KMS-11 (cell line): ENCODE measurements at regions not wholly inside any gene's neighbourhood (a gene's known extent, or its start where the extent isn't known, plus 50 kb on each side); places are given as distances from the start of the nearest gene placed in this dataset.

Source experiments
- H2AFZ ChIP-seq: fragments of 200-600 bp; sonication (generic); 2 replicates; pipeline ENCODE4 v1.6.1; 2016; ENCODE audit warnings: antibody characterized with exemption, mixed run types, low read depth
- H3K27ac ChIP-seq: fragments of 200-600 bp; sonication (generic); 2 replicates; pipeline ENCODE4 v1.6.1; 2016; ENCODE audit warnings: mild to moderate bottlenecking, mixed run types
- H3K27me3 ChIP-seq: fragments of 200-600 bp; sonication (generic); 2 replicates; pipeline ENCODE4 v1.6.1; 2017; ENCODE audit warnings: mild to moderate bottlenecking, low read depth, mixed run types, moderate library complexity; ENCODE audit not compliant: insufficient read depth
- H3K36me3 ChIP-seq: fragments of 200-600 bp; sonication (generic); 2 replicates; pipeline ENCODE4 v1.6.1; 2017; ENCODE audit warnings: mild to moderate bottlenecking, mixed run types; ENCODE audit not compliant: insufficient read depth
- H3K4me1 ChIP-seq: fragments of 200-600 bp; sonication (generic); 2 replicates; pipeline ENCODE4 v1.6.1; 2016; ENCODE audit warnings: mild to moderate bottlenecking, low read depth, mixed run types; ENCODE audit not compliant: poor library complexity, severe bottlenecking
- H3K4me2 ChIP-seq: fragments of 200-600 bp; sonication (generic); 2 replicates; pipeline ENCODE4 v1.7.0; 2016; ENCODE audit warnings: mild to moderate bottlenecking, mixed run types
- H3K4me3 ChIP-seq: fragments of 200-600 bp; sonication (generic); IDR thresholded peaks from 2 replicates; pipeline ENCODE4 v1.6.1; 2017; ENCODE audit warnings: low read depth, low read length, mixed read lengths; ENCODE audit not compliant: insufficient read depth
- H3K79me2 ChIP-seq: fragments of 200-600 bp; sonication (generic); 2 replicates; pipeline ENCODE4 v1.6.1; 2016; ENCODE audit warnings: low read depth, mixed run types; ENCODE audit not compliant: insufficient read depth
- H3K9ac ChIP-seq: fragments of 200-600 bp; sonication (generic); 2 replicates; pipeline ENCODE4 v1.6.1; 2016; ENCODE audit warnings: mild to moderate bottlenecking, mixed run types
- H4K20me1 ChIP-seq: fragments of 200-600 bp; sonication (generic); 2 replicates; pipeline ENCODE4 v1.6.1; 2016; ENCODE audit warnings: mild to moderate bottlenecking, mixed run types; ENCODE audit not compliant: insufficient read depth
- TF ChIP-seq, protein P1 (sequence below): fragments of 200-600 bp; sonication (generic); conservative IDR thresholded peaks from 2 replicates; pipeline ENCODE4 v1.6.1; 2017; ENCODE audit warnings: low read depth, mild to moderate bottlenecking, antibody characterized with exemption, low read length, moderate library complexity, mixed read lengths

DNA sequence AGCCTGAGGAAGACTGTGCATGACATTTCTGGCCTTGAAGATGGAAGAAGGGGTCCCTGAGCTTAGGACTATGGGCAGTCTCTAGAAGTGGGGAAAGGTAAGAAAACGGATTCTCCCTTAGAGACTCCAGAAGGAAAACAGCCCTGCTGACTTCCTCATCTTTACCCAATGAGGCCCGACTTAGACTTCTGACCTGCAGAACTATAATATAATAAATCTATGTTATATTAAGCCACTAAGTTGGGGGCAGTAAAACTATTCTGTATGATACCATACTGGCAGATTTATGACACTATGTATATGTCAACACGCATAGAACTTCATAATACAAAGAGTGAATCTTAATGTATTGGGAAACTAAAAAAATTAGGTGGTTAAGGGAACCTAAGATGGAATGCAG is 422.0 kb downstream of the PLK2 start:
- no peaks in the 10 kb centered on the region for H3K36me3 ChIP-seq
- H2AFZ ChIP-seq = no peak overlapping the region
- H3K79me2 ChIP-seq = no peaks in the 10 kb centered on the region
- TF ChIP-seq, protein P1, sequence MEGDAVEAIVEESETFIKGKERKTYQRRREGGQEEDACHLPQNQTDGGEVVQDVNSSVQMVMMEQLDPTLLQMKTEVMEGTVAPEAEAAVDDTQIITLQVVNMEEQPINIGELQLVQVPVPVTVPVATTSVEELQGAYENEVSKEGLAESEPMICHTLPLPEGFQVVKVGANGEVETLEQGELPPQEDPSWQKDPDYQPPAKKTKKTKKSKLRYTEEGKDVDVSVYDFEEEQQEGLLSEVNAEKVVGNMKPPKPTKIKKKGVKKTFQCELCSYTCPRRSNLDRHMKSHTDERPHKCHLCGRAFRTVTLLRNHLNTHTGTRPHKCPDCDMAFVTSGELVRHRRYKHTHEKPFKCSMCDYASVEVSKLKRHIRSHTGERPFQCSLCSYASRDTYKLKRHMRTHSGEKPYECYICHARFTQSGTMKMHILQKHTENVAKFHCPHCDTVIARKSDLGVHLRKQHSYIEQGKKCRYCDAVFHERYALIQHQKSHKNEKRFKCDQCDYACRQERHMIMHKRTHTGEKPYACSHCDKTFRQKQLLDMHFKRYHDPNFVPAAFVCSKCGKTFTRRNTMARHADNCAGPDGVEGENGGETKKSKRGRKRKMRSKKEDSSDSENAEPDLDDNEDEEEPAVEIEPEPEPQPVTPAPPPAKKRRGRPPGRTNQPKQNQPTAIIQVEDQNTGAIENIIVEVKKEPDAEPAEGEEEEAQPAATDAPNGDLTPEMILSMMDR = no peak
- no peak overlapping the region for H3K27ac ChIP-seq
- H4K20me1 ChIP-seq = no peaks in the 10 kb centered on the region
- no peak overlapping the region for H3K4me2 ChIP-seq
- H3K9ac ChIP-seq = no peak overlapping the region
- no peaks in the 10 kb centered on the region for H3K4me1 ChIP-seq
- H3K27me3 ChIP-seq = no peaks in the 10 kb centered on the region
- H3K4me3 ChIP-seq = no peak overlapping the region

DNA sequence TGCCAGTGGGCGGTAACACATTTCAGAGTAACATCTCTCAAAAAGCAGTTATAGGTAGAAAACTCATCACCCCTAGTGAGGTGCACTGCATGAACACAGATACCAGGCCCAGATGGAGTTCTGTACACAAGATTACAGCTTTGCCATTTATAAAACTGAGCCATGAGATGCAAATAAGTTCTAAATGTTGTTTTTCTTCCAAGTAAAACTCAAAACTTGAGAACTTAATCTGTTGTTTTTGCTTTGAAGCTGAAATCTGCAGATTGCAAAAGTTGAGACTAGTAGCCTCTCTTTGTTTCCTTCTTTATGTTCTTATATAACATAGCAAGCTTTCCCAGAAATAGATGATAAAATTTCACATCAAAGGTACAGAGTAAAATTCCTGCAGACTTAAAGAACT is 434.1 kb downstream of the PLK2 start:
- TF ChIP-seq, protein P1 = no peak
- H3K4me2 ChIP-seq = no peak overlapping the region
- no peak overlapping the region for H3K27ac ChIP-seq
- H3K9ac ChIP-seq = no peak overlapping the region
- no peaks in the 10 kb centered on the region for H3K36me3 ChIP-seq
- no peaks in the 10 kb centered on the region for H4K20me1 ChIP-seq
- no peaks in the 10 kb centered on the region for H3K27me3 ChIP-seq
- H3K79me2 ChIP-seq = no peaks in the 10 kb centered on the region
- H3K4me1 ChIP-seq = no peaks in the 10 kb centered on the region
- H3K4me3 ChIP-seq = no peak overlapping the region
- no peak overlapping the region for H2AFZ ChIP-seq

DNA sequence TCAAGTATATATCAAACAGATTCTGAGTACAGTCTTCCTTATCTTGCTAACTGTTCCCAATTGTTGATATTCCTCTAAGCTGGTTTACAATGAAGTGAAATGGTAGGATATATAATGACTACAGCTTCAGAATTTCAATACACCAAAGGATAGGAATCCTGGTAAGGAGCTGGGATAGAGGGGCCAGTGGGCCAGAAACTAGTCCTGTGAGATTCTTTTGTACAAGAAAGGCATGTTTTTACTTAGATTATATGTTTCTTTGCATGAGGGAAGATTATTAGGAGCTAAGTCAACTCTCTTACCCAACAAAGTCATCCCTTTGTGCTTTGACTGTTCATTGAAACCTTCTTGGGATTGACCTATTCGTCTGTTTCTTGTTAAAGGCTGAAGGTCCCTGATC is 435.7 kb downstream of the PLK2 start:
- Histone ChIP-seq H3K4me1 (no peaks in the 10 kb centered on the region), H3K36me3 (no peaks in the 10 kb centered on the region), H3K27ac (no peak overlapping the region), H3K9ac (no peak overlapping the region), H3K4me3 (no peak overlapping the region), H3K79me2 (no peaks in the 10 kb centered on the region), H3K4me2 (no peak overlapping the region), H4K20me1 (no peaks in the 10 kb centered on the region), H3K27me3 (no peaks in the 10 kb centered on the region), H2AFZ (no peak overlapping the region)
- TF ChIP-seq, protein P1 = no peak

DNA sequence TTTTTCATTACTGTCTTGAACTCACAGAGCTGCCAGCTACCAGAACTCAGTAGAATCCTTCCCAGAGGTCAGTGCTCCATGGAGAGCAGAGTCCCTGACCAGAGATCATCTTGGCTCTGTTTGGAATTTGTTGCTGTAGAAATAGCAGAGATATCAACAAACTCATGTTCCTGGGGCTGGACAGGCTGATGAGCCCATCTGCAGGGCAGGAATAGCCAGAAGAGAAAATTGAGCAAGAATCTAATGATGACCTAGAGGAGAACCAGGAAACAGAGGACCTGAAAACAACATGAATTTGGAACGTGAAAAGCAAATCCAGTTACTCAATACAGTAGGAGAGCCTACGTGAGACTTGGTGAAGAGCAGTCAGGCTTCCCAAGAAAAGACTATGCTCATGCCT is 437.8 kb downstream of the PLK2 start:
- Histone ChIP-seq H3K4me1 (no peaks in the 10 kb centered on the region), H2AFZ (no peak overlapping the region), H3K36me3 (no peaks in the 10 kb centered on the region), H4K20me1 (no peaks in the 10 kb centered on the region), H3K79me2 (no peaks in the 10 kb centered on the region), H3K4me2 (no peak overlapping the region), H3K27ac (no peak overlapping the region), H3K4me3 (no peak overlapping the region), H3K27me3 (no peaks in the 10 kb centered on the region), H3K9ac (no peak overlapping the region)
- TF ChIP-seq, protein P1 = no peak

DNA sequence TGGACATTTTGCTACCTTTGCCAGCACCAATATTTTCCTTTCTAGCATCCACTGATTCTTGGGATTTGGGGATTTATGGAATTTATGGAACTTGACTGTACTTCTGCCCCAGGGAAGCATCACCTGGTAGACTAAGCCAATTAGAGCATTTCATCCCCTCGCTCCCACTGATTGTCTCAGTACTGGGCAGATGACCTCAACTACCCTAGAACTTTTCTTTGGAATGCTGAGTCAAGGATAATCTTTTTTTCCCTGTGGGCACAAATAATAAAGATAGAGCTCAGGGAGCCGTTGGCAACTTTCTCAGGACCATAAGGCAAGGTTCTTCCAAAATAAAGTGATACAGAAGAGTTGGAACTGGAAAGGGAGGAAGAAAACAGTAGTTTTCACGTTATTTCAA is 438.4 kb downstream of the PLK2 start:
- no peak overlapping the region for H3K9ac ChIP-seq
- no peaks in the 10 kb centered on the region for H4K20me1 ChIP-seq
- TF ChIP-seq, protein P1 = no peak
- no peaks in the 10 kb centered on the region for H3K27me3 ChIP-seq
- H3K4me1 ChIP-seq = no peaks in the 10 kb centered on the region
- H3K4me2 ChIP-seq = no peak overlapping the region
- H3K4me3 ChIP-seq = no peak overlapping the region
- H3K79me2 ChIP-seq = no peaks in the 10 kb centered on the region
- H3K36me3 ChIP-seq = no peaks in the 10 kb centered on the region
- H2AFZ ChIP-seq = no peak overlapping the region
- no peak overlapping the region for H3K27ac ChIP-seq
